Body of pancreas (tissue), 4 donors: ENCODE measurements at regions not wholly inside any gene's neighbourhood (a gene's known extent, or its start where the extent isn't known, plus 50 kb on each side); places are given as distances from the start of the nearest gene placed in this dataset.

Experiments used
- ATAC-seq: fragments of 150-250 bp; one replicate; pipeline ENCODE4 v1.9.1; 2016
- DNase-seq, 4 donors: peaks; one replicate each; pipeline ENCODE4 v3.0.0-alpha.2; 2019
- H3K27ac ChIP-seq, 4 donors: fragments of 200-600 bp; sonication (generic); 1 replicate in 3 of 4; 2 replicates in 1 of 4; pipeline versions ENCODE4 v1.5.1 to v1.6.1; 2016 to 2019; ENCODE audit warnings: mild to moderate bottlenecking in 1 of 4, mixed read lengths in 1 of 4, moderate library complexity in 1 of 4
- H3K27me3 ChIP-seq, 2 donors: fragments of 200-600 bp; sonication (generic); one replicate each; pipeline ENCODE4 v1.6.0; 2016; ENCODE audit warnings: mild to moderate bottlenecking in 1 of 2
- H3K36me3 ChIP-seq, 2 donors: fragments of 200-600 bp; sonication (generic); replicated peaks in 1 of 2; 2 replicates each; pipeline ENCODE4 v1.5.1; 2016; ENCODE audit warnings: low read depth in 2 of 2; ENCODE audit not compliant: insufficient read depth in 1 of 2
- H3K4me1 ChIP-seq: fragments of 200-600 bp; sonication (generic); one replicate; pipeline ENCODE4 v1.6.0; 2016
- H3K4me3 ChIP-seq, 2 donors: fragments of 200-600 bp; sonication (generic); 1 replicate in 1 of 2; 2 replicates in 1 of 2; pipeline ENCODE4 v1.5.1; 2016 to 2019
- H3K9me3 ChIP-seq, 3 donors: fragments of 200-600 bp; sonication (generic); 1 replicate in 2 of 3; 2 replicates in 1 of 3; pipeline ENCODE4 v1.5.1; 2016
- CTCF ChIP-seq, 7 experiments: fragments of 450-650 bp in 4 of 7; fragments of 200-600 bp in 3 of 7; sonication (generic) in 3 of 7; IDR thresholded peaks; one replicate each; pipeline ENCODE4 v1.5.1; 2016 to 2019; ENCODE audit warnings: antibody characterized with exemption in 7 of 7
- POLR2A ChIP-seq, 3 donors: fragments of 450-650 bp; IDR thresholded peaks; one replicate each; pipeline ENCODE4 v1.6.1; 2016; ENCODE audit warnings: antibody characterized with exemption in 3 of 3, mild to moderate bottlenecking in 2 of 3
- WGBS, 2 donors: methylation state at CpG; one replicate each; pipeline ENCODE4 v1.1.5; 2017; 5-methylcytosine and 5-hydroxymethylcytosine counted together
- intact Hi-C: fragments of 100-400 bp; cut with DNase I; formaldehyde crosslinking; loops from one replicate; pipeline ENCODE4 v1.15.1; 2023

GRCh38 chr11:80944758-80945157 is 1503.9 kb upstream of the TENM4 start:
- no peak for ATAC-seq
- no peaks in the 10 kb centered on the region for H3K27me3 ChIP-seq
- intact Hi-C loops = no loop called here
- TF ChIP-seq POLR2A (IDR thresholded peaks at IDR 0.05) (no peak), CTCF (IDR thresholded peaks at IDR 0.05) (no peak)
- no peak for DNase-seq
- H3K36me3 ChIP-seq = no peaks in the 10 kb centered on the region
- no peaks in the 10 kb centered on the region for H3K4me1 ChIP-seq
- no peak overlapping the region for H3K27ac ChIP-seq
- no peak overlapping the region for H3K4me3 ChIP-seq
- WGBS, 2 donors = 48 to 50% methylated on average over 1 of the region's 1 CpG
- no peaks in the 10 kb centered on the region for H3K9me3 ChIP-seq

GRCh38 chr11:80943226-80943625 is 1502.4 kb upstream of the TENM4 start:
- H3K4me1 ChIP-seq = no peaks in the 10 kb centered on the region
- TF ChIP-seq POLR2A (IDR thresholded peaks at IDR 0.05) = no peak
- TF ChIP-seq CTCF (IDR thresholded peaks at IDR 0.05) = no peak
- no peak overlapping the region for H3K4me3 ChIP-seq
- H3K9me3 ChIP-seq = no peaks in the 10 kb centered on the region
- no peaks in the 10 kb centered on the region for H3K36me3 ChIP-seq
- ATAC-seq (no peak), DNase-seq (no peak)
- intact Hi-C loops = no loop called here
- no peaks in the 10 kb centered on the region for H3K27me3 ChIP-seq
- no peak overlapping the region for H3K27ac ChIP-seq

GRCh38 chr11:80937842-80938241 is 1497.0 kb upstream of the TENM4 start:
- no peak for TF ChIP-seq CTCF (IDR thresholded peaks at IDR 0.05)
- no peak for TF ChIP-seq POLR2A (IDR thresholded peaks at IDR 0.05)
- DNase-seq = no peak
- ATAC-seq = no peak

GRCh38 chr11:80930038-80930437 is 1489.2 kb upstream of the TENM4 start:
- Histone ChIP-seq H3K9me3 (no peaks in the 10 kb centered on the region), H3K27me3 (no peaks in the 10 kb centered on the region), H3K4me1 (no peaks in the 10 kb centered on the region), H3K27ac (no peak overlapping the region), H3K36me3 (no peaks in the 10 kb centered on the region), H3K4me3 (no peak overlapping the region)
- intact Hi-C loops = no loop called here
- 73% methylated on average over 4 of the region's 4 CpGs for WGBS, 2 donors
- ATAC-seq (no peak), DNase-seq (no peak)
- TF ChIP-seq CTCF (IDR thresholded peaks at IDR 0.05) (no peak), POLR2A (IDR thresholded peaks at IDR 0.05) (no peak)

More at GRCh38 chr11:80937842-80938241, 1497.0 kb upstream of the TENM4 start:
- WGBS, 2 donors = 46 to 60% methylated on average over 3 of the region's 3 CpGs
- Histone ChIP-seq H3K4me1 (no peaks in the 10 kb centered on the region), H3K27ac (no peak overlapping the region), H3K4me3 (no peak overlapping the region), H3K27me3 (no peaks in the 10 kb centered on the region), H3K36me3 (no peaks in the 10 kb centered on the region), H3K9me3 (no peaks in the 10 kb centered on the region)
- intact Hi-C loops = no loop called here

GRCh38 chr11:80929031-80929805 is 1488.4 kb upstream of the TENM4 start:
- WGBS, 2 donors = 59% methylated on average over 1 of the region's 1 CpG
- ATAC-seq (no peak), DNase-seq (no peak)
- Histone ChIP-seq H3K27me3 (no peaks in the 10 kb centered on the region), H3K36me3 (no peaks in the 10 kb centered on the region), H3K4me3 (no peak overlapping the region), H3K4me1 (no peaks in the 10 kb centered on the region), H3K9me3 (no peaks in the 10 kb centered on the region), H3K27ac (no peak overlapping the region)
- intact Hi-C loops = no loop called here
- TF ChIP-seq CTCF (IDR thresholded peaks at IDR 0.05) (no peak), POLR2A (IDR thresholded peaks at IDR 0.05) (no peak)
